Prostate gland (tissue), 2 donors: ENCODE measurements at regions not wholly inside any gene's neighbourhood (a gene's known extent, or its start where the extent isn't known, plus 50 kb on each side); places are given as distances from the start of the nearest gene placed in this dataset.

Experiments
- DNase-seq: peaks from one replicate; pipeline ENCODE4 v3.0.0-alpha.2; 2019; ENCODE audit warnings: low spot score
- H3K27ac ChIP-seq, 2 donors: fragments of 200-600 bp; sonication (generic); 2 replicates each; pipeline ENCODE4 v1.5.1; 2017 to 2019
- H3K27me3 ChIP-seq: fragments of 200-600 bp; sonication (generic); replicated peaks from 2 replicates; pipeline ENCODE4 v1.5.1; 2019; ENCODE audit not compliant: insufficient read depth
- H3K36me3 ChIP-seq, 2 donors: fragments of 200-600 bp; sonication (generic); 1 replicate in 1 of 2; 2 replicates in 1 of 2; pipeline versions ENCODE4 v1.5.1 to v1.8.1; 2017 to 2019
- H3K4me1 ChIP-seq: fragments of 200-600 bp; sonication (generic); replicated peaks from 2 replicates; pipeline ENCODE4 v1.5.1; 2019
- H3K4me3 ChIP-seq, 2 donors: fragments of 200-600 bp; sonication (generic); 2 replicates each; pipeline ENCODE4 v1.5.1; 2017 to 2019
- H3K9me3 ChIP-seq: fragments of 200-600 bp; sonication (generic); 2 replicates; pipeline ENCODE4 v1.5.1; 2017
- POLR2A ChIP-seq: fragments of 450-650 bp; IDR thresholded peaks from one replicate; pipeline ENCODE4 v1.6.1; 2016; ENCODE audit warnings: antibody characterized with exemption, mild to moderate bottlenecking
- POLR2AphosphoS5 ChIP-seq: sonication (generic); formaldehyde crosslinking; IDR thresholded peaks from one replicate; pipeline ENCODE4 v1.6.1; 2017; ENCODE audit warnings: antibody characterized with exemption
- WGBS: methylation state at CpG from one replicate; pipeline ENCODE4 v1.1.5; 2018; 5-methylcytosine and 5-hydroxymethylcytosine counted together
- intact Hi-C: fragments of 100-400 bp; cut with DNase I; formaldehyde crosslinking; loops from one replicate; pipeline ENCODE4 v1.14.2; 2022
- TF ChIP-seq, protein P1 (sequence below), 4 experiments: fragments of 200-600 bp in 2 of 4; fragments of 450-650 bp in 2 of 4; sonication (generic) in 2 of 4; IDR thresholded peaks; 1 replicate in 3 of 4; 2 replicates in 1 of 4; pipeline ENCODE4 v1.5.1; 2016 to 2019; ENCODE audit warnings: antibody characterized with exemption in 4 of 4, mild to moderate bottlenecking in 2 of 4, moderate library complexity in 2 of 4

GRCh38 chr2:60119778-60120177 lies 433.7 kb downstream of the BCL11A start:
- TF ChIP-seq, protein P1, sequence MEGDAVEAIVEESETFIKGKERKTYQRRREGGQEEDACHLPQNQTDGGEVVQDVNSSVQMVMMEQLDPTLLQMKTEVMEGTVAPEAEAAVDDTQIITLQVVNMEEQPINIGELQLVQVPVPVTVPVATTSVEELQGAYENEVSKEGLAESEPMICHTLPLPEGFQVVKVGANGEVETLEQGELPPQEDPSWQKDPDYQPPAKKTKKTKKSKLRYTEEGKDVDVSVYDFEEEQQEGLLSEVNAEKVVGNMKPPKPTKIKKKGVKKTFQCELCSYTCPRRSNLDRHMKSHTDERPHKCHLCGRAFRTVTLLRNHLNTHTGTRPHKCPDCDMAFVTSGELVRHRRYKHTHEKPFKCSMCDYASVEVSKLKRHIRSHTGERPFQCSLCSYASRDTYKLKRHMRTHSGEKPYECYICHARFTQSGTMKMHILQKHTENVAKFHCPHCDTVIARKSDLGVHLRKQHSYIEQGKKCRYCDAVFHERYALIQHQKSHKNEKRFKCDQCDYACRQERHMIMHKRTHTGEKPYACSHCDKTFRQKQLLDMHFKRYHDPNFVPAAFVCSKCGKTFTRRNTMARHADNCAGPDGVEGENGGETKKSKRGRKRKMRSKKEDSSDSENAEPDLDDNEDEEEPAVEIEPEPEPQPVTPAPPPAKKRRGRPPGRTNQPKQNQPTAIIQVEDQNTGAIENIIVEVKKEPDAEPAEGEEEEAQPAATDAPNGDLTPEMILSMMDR (IDR thresholded peaks at IDR 0.05) = no peak
- TF ChIP-seq POLR2A = no peak
- TF ChIP-seq POLR2AphosphoS5 = no peak

DNA sequence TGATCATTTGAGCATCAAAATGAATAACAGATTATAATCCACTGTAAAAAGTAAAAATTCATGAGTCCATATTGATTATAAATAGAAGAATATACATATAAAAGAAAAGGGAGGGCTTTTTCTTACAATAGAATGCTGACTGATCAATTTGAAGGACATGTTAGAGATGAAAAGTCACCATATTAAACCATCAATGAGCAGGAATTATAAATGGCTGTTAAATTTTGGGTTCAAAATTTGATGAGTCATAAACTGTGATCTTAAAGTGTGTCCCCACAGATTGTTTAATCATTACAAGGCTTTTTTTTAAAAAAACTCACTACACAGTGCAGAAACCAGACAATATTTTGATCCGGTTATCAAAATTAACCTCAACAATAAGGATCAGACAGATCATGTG lies 434.5 kb downstream of the BCL11A start:
- no peaks in the 10 kb centered on the region for H3K27me3 ChIP-seq
- intact Hi-C loops = no loop called here
- H3K36me3 ChIP-seq = no peaks in the 10 kb centered on the region
- DNase-seq = no peak
- H3K4me3 ChIP-seq = no peak overlapping the region
- no peaks in the 10 kb centered on the region for H3K4me1 ChIP-seq
- 94% methylated on average over 1 of the region's 1 CpG for WGBS
- H3K27ac ChIP-seq = no peak overlapping the region
- no peaks in the 10 kb centered on the region for H3K9me3 ChIP-seq
- TF ChIP-seq POLR2A (no peak), POLR2AphosphoS5 (no peak)
- TF ChIP-seq, protein P1 (IDR thresholded peaks at IDR 0.05) = no peak

More at GRCh38 chr2:60119778-60120177, 433.7 kb downstream of the BCL11A start:
- WGBS = 87% methylated on average over 2 of the region's 2 CpGs
- H3K4me3 ChIP-seq = no peak overlapping the region
- intact Hi-C loops = no loop called here
- no peak overlapping the region for H3K27ac ChIP-seq
- no peaks in the 10 kb centered on the region for H3K9me3 ChIP-seq
- H3K36me3 ChIP-seq = no peaks in the 10 kb centered on the region
- DNase-seq = no peak
- H3K27me3 ChIP-seq = no peaks in the 10 kb centered on the region
- H3K4me1 ChIP-seq = no peaks in the 10 kb centered on the region

GRCh38 chr2:60118061-60118460 lies 435.4 kb downstream of the BCL11A start:
- DNase-seq = no peak
- no peaks in the 10 kb centered on the region for H3K9me3 ChIP-seq
- H3K4me1 ChIP-seq = no peaks in the 10 kb centered on the region
- no peaks in the 10 kb centered on the region for H3K27me3 ChIP-seq
- no peak overlapping the region for H3K27ac ChIP-seq
- no peaks in the 10 kb centered on the region for H3K36me3 ChIP-seq
- intact Hi-C loops = no loop called here
- no peak overlapping the region for H3K4me3 ChIP-seq
- TF ChIP-seq POLR2AphosphoS5 = no peak
- TF ChIP-seq POLR2A = no peak
- TF ChIP-seq, protein P1 (IDR thresholded peaks at IDR 0.05) = no peak
- 87% methylated on average over 1 of the region's 1 CpG for WGBS

DNA sequence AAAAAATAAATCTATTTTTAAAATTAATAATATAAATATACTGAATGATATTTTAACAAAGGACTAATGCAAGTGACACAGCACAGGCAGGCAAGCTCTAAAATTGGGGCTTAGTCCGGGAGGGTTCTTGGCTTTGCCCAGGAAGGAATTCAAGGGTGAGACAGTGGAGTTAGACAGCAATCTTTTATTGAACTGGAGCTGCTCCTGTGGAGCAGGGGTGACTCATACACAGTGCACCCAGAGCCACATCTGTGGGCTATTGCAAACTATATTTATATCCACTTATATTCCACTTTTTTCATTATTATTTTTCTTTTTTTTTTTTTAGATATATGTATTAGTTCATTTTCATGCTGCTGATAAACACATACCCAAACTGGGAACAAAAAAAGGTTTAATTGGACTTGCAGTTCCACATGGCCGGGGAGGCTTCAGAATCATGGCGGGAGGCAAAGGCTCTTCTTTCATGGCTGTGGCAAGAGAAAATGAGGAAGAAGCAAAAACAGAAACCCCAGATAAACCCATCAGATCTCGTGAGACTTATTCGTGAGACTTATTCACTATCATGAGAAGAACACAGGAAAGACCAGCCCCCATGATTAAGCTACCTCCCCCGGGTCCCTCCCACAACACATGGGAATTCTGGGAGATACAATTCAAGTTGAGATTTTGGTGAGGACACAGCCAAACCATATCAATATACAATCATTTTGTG lies 437.1 kb downstream of the BCL11A start:
- Histone ChIP-seq H3K9me3 (no peaks in the 10 kb centered on the region), H3K36me3 (no peaks in the 10 kb centered on the region), H3K4me3 (no peak overlapping the region), H3K27me3 (no peaks in the 10 kb centered on the region), H3K4me1 (no peaks in the 10 kb centered on the region), H3K27ac (no peak overlapping the region)
- DNase-seq = no peak
- intact Hi-C loops = no loop called here
- WGBS = 93% methylated on average over 6 of the region's 6 CpGs
- no peak for TF ChIP-seq POLR2A
- no peak for TF ChIP-seq POLR2AphosphoS5
- TF ChIP-seq, protein P1 (IDR thresholded peaks at IDR 0.05) = no peak

- H3K9me3 ChIP-seq = no peaks in the 10 kb centered on the region
- WGBS = 94% methylated on average over 1 of the region's 1 CpG
- intact Hi-C loops = no loop called here
- no peak overlapping the region for H3K4me3 ChIP-seq
- DNase-seq = no peak
- TF ChIP-seq, protein P1 (IDR thresholded peaks at IDR 0.05) = no peak
- TF ChIP-seq POLR2AphosphoS5 (no peak), POLR2A (no peak)
- H3K36me3 ChIP-seq = no peaks in the 10 kb centered on the region
- no peaks in the 10 kb centered on the region for H3K4me1 ChIP-seq
- H3K27ac ChIP-seq = no peak overlapping the region
- H3K27me3 ChIP-seq = no peaks in the 10 kb centered on the region
Observed at GRCh38 chr2:60109744-60110143, 443.7 kb downstream of the BCL11A start.
